ENCODE measurements at regions not wholly inside any gene's neighbourhood (a gene's known extent, or its start where the extent isn't known, plus 50 kb on each side); places are given as distances from the start of the nearest gene placed in this dataset.

GRCh38 chr2:182625814-182626213 lies 90.2 kb upstream of the DNAJC10 start:
- no peak for TF ChIP-seq POLR2AphosphoS5 (IDR thresholded peaks at IDR 0.05)
- TF ChIP-seq EP300 (IDR thresholded peaks at IDR 0.05): no peak
- TF ChIP-seq POLR2A (IDR thresholded peaks at IDR 0.05): no peak
- no peak for TF ChIP-seq CTCF (IDR thresholded peaks at IDR 0.05)

Data from stomach (tissue), 4 donors.